LNCAP (cell line): ENCODE measurements at regions not wholly inside any gene's neighbourhood (a gene's known extent, or its start where the extent isn't known, plus 50 kb on each side); places are given as distances from the start of the nearest gene placed in this dataset.

Source experiments
- TF ChIP-seq, protein P1 (sequence below): fragments of 450-650 bp; IDR thresholded peaks from 2 replicates; pipeline ENCODE4 v1.5.1; 2017; ENCODE audit warnings: mild to moderate bottlenecking

DNA sequence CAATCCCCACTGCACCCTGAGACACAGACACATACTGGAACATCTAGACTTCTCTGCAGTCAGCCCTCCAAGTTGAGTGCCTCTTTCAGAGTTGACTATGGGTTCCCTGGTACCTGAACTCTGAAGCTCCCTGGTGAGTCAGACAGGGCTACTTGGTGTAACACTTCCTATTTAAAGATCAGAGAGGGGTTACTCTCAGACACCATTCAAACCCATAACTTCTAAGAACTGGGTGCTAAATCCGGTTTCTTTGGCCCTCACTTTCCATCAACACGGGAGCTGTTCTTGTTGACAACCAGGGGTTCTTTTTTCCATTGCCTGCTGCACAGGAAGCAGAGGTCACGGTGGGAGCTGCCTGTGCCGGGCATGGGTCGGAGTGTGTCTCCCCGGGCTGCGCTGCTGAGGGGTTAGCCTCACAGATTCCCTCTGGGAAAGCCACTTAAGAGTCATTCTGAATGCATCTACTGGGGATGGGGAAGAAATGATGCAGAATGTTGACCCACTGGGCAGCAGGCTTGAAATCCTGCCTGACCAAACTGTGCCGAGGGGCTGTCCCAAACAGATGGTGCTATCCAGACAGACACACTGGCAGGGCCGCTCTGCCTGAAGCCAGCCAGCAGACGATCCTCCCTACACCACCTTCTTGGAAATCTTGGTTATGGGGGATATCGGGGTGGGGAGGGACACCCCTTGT is 74.1 kb downstream of the PITPNM2 start:
- TF ChIP-seq, protein P1, sequence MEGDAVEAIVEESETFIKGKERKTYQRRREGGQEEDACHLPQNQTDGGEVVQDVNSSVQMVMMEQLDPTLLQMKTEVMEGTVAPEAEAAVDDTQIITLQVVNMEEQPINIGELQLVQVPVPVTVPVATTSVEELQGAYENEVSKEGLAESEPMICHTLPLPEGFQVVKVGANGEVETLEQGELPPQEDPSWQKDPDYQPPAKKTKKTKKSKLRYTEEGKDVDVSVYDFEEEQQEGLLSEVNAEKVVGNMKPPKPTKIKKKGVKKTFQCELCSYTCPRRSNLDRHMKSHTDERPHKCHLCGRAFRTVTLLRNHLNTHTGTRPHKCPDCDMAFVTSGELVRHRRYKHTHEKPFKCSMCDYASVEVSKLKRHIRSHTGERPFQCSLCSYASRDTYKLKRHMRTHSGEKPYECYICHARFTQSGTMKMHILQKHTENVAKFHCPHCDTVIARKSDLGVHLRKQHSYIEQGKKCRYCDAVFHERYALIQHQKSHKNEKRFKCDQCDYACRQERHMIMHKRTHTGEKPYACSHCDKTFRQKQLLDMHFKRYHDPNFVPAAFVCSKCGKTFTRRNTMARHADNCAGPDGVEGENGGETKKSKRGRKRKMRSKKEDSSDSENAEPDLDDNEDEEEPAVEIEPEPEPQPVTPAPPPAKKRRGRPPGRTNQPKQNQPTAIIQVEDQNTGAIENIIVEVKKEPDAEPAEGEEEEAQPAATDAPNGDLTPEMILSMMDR, result no peak

DNA sequence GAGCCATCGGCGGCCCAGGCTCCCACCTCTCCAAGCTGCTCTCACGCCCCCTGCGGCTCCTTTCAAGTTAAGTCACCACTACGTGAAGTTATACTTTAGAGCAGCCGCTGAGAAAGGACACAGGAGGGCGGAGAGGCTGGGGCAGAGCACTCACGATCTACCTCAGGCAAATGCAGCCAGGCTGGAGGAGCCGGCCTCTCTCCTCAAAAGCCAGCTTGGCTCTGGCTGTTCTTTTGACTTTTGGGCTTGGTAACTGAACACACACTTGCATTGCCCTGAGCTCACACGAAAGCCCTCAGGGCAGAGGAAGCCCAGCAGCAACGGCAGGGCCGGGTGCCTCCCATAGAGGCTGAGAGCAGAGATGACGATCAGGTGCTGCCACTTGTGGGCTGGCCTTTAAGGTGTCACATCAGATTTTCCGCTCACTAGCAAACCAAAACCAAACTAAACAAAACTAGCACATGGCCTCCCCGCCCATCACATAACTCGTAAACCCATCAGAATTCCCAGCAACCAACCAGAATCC is 75.2 kb downstream of the PITPNM2 start:
- TF ChIP-seq, protein P1, result no peak

DNA sequence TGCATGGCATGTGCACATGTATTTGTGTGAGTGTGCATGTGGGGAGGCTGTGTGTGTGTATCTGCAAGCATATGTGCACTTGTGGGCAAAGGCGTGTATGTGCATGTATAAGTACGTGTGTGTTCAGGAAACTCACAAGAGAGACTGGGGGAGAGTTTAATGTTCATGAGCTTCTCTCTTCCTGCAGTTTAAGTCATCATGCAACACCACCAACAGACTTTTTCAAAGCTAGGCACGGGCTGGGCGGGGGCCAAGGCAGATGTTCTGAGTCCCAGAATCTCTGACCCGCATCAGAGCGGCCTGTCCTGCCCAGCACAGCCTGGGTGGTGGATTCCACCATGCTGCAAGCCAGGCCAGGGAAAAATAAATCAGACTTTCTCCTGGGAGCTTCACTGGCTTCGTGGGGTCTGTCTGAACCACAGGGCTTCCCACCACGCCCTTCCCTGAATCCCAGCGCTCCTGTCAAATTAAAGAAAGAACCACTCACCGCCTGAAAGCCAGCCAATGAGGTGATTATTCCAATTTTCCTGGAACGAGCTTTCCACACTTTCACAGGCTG is 75.7 kb downstream of the PITPNM2 start:
- TF ChIP-seq, protein P1, result no peak

DNA sequence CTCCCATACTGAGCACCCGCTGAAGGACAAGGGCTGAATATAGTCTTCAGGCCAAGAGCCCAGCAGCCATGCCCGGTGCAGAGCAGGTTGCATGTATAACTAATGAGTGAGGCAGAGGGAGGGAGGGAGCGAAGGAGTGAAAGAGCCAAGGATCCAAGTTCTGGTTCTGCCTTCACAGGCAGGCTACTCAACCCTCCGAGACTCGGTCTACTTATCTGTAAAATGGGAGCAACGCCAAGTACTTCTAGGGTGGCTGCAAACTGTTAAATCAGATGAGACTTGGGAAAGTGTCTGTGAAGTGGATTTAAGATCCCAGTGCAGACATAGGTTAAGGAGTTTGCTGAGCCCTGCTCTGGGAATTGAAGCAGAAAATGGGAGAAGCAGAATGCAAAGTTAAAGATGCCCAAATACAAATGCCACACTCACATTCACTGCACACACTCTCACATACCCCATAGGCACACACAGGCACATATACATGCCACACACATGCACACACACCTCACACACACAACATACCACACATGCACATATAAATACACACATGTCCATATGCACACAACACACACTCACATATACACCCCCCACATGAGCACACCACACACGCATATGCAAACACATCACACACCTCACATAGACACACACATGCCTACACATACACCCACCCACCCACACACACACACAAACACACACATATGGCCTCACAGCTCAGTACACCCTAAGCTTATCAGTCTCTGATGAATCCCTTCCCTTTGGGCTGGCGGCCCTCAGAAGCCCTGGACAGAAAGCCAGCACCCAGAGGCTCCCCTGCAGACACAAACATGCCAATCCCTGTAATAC is 76.7 kb downstream of the PITPNM2 start:
- TF ChIP-seq, protein P1, result no peak

DNA sequence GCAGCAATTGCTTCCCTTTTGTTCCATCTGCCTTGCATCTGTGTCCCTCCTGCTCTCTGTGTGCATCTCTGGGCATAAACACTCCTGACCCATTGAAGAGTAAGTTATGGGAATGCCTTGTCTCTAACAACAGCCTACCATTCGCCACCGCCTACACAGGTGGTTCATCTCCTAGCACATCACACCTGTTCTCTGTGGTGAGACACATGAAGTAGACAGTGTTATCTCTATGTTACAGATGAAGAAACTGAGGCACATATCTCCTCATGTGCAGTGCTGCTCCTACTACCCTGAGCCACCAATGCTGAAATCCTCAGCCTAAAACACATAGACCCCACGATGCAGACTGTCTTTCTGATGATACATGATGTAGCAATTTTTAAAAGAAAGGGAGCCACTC is 77.6 kb downstream of the PITPNM2 start:
- TF ChIP-seq, protein P1, result no peak

DNA sequence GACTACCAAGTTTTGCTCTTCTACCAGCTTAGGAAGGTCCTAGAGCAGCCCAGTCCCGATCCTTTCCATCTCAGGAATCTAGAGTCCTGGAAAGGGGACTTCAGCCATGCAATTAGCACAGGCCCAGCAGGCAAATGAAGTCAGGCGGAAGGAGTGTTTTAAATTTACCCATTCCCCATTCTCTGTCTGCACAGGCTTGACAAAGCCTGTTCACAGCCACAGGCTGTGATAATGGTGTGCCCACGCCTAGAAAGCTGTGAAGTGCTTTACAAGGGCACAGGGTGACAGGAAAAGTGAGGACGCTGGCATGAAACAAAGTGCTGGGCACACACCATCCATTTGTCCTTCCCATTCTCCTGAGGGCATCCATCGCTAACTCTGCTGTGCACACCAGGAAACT is 79.0 kb downstream of the PITPNM2 start:
- TF ChIP-seq, protein P1, result no peak

DNA sequence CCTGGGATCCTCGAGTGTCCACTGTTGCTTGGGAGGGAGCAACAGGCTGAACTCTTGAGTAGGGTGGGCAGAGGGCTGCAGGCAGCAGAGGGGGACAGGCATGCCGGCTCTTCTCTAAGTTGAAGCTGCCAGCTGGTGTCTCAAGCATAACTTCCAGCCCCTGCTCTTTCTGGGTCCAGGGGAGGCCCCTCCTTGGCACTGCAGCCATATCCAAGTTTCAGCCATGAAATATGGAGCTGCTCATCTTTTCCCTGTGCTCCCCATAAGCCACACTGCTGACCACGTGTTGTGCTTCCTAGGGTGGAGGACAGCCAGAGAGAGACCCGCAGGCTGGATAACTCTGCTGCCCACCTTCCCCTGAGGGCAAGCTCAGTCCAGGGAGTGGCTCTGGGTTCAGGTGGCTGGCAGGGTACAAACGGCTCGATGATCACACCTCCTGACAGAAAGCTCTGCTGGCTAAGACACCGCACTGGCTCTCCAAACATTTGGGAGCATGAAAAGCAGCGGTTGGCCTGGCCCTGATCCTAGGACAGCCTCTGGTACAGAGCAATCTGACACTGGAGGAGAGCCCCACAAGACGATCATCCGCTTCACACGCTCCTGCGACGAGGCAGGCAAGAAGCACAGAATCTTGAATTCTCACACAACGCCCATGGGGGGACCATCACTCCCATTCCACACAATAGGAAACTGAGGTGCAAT is 79.6 kb downstream of the PITPNM2 start:
- TF ChIP-seq, protein P1, result no peak
